K562 (cell line): ENCODE measurements at regions not wholly inside any gene's neighbourhood (a gene's known extent, or its start where the extent isn't known, plus 50 kb on each side); places are given as distances from the start of the nearest gene placed in this dataset.

Experiments
- ATAC-seq: fragments of 200-7000 bp; cut with Tn5 transposase; 3 replicates; pipeline ENCODE4 v1.9.1; 2020; ENCODE audit warnings: moderate library complexity
- BruUV-seq: library from RNA; stranded (reverse); fragments of 400-500 nt; replicated peaks from 2 replicates; lab custom pipeline; 2021; lab: Mats Ljungman, UMichigan
- CTCF ChIA-PET: fragments of 300-600 bp; formaldehyde crosslinking; extraction: SDS; loops from one replicate; lab custom pipeline; 2021; ENCODE audit warnings: low intra/inter-chr PET ratio; lab: Yijun Ruan, JAX
- POLR2A ChIA-PET: fragments of 300-600, 350-650 bp; sonication (Branson Sonifier 250); formaldehyde crosslinking; extraction: SDS; loops from one replicate; lab custom pipeline; 2021; ENCODE audit warnings: antibody characterized with exemption, inconsistent platforms; lab: Yijun Ruan, JAX
- DNase-seq, 4 experiments: peaks; one replicate each; pipeline versions ENCODE4 v3.0.0 to v3.0.0-alpha.2; 2011 to 2018; ENCODE audit warnings: low spot score in 3 of 4, mixed read lengths in 3 of 4; ENCODE audit errors: extremely low read depth in 1 of 4
- FAIRE-seq: peaks from 2 replicates; lab custom pipeline; 2011; peaks lifted over from hg19 to GRCh38; lab: Jason Lieb, UNC
- H2AFZ ChIP-seq: 2 replicates; pipeline ENCODE4 v1.6.0; 2011; ENCODE audit warnings: low read depth, low read length, control low read depth, inconsistent platforms
- H3K27ac ChIP-seq: fragments of 200-600 bp; 3 replicates; pipeline ENCODE4 v1.8.0; 2011; ENCODE audit warnings: low read depth, mild to moderate bottlenecking, control low read depth, inconsistent platforms, low read length, moderate library complexity, mixed read lengths; ENCODE audit errors: extremely low read depth
- H3K27me3 ChIP-seq, 2 experiments: fragments of 300-600 bp in 1 of 2; 2 replicates in 1 of 2; 3 replicates in 1 of 2; pipeline versions ENCODE4 v1.6.0 to v1.8.0; 2011; ENCODE audit warnings: inconsistent platforms in 2 of 2, low read length in 2 of 2, mild to moderate bottlenecking in 1 of 2, mixed read lengths in 1 of 2, moderate library complexity in 1 of 2; ENCODE audit not compliant: control insufficient read depth in 2 of 2, insufficient read depth in 2 of 2
- H3K36me3 ChIP-seq: fragments of 300-600 bp; 3 replicates; pipeline ENCODE4 v1.8.0; 2011; ENCODE audit warnings: mild to moderate bottlenecking, low read length, inconsistent platforms; ENCODE audit not compliant: control insufficient read depth, insufficient read depth
- H3K4me1 ChIP-seq, 2 experiments: fragments of 200-600 bp in 1 of 2; replicated peaks in 1 of 2; 2 replicates in 1 of 2; 3 replicates in 1 of 2; pipeline versions ENCODE4 v1.5.1 to v1.8.0; 2011; ENCODE audit warnings: inconsistent platforms in 2 of 2, low read length in 2 of 2, mild to moderate bottlenecking in 1 of 2, mixed read lengths in 1 of 2, moderate library complexity in 1 of 2; ENCODE audit not compliant: control insufficient read depth in 2 of 2, insufficient read depth in 2 of 2
- H3K4me2 ChIP-seq: 2 replicates; pipeline ENCODE4 v1.6.1; 2011; ENCODE audit warnings: low read length, control low read depth, inconsistent platforms, mixed read lengths; ENCODE audit not compliant: insufficient read depth
- H3K4me3 ChIP-seq: fragments of 200-600 bp; sonication (generic), shearing (Covaris generic); 2 replicates; pipeline ENCODE4 v1.5.1; 2016; ENCODE audit warnings: control low read depth, inconsistent platforms
- H3K79me2 ChIP-seq: fragments of 200-600 bp; 3 replicates; pipeline ENCODE4 v1.8.0; 2011; ENCODE audit warnings: low read length, inconsistent platforms; ENCODE audit not compliant: control insufficient read depth, insufficient read depth
- H3K9ac ChIP-seq, 2 experiments: 2 replicates each; pipeline versions ENCODE4 v1.6.0 to v1.6.1; 2011; ENCODE audit warnings: low read depth in 2 of 2, low read length in 2 of 2, control low read depth in 1 of 2, inconsistent platforms in 1 of 2, mild to moderate bottlenecking in 1 of 2, mixed read lengths in 1 of 2; ENCODE audit not compliant: insufficient read depth in 1 of 2
- H3K9me1 ChIP-seq: one replicate; pipeline ENCODE4 v1.6.0; 2011; ENCODE audit warnings: inconsistent platforms, mild to moderate bottlenecking, low read length, moderate library complexity; ENCODE audit not compliant: control insufficient read depth, insufficient read depth
- H3K9me3 ChIP-seq: replicated peaks from 2 replicates; pipeline ENCODE4 v1.5.1; 2011; ENCODE audit warnings: low read depth, low read length, inconsistent platforms; ENCODE audit not compliant: control insufficient read depth, insufficient read depth
- H4K20me1 ChIP-seq: replicated peaks from 2 replicates; pipeline ENCODE4 v1.6.1; 2011; ENCODE audit warnings: low read length, inconsistent platforms, mixed read lengths; ENCODE audit not compliant: control insufficient read depth, insufficient read depth
- CC2D1A ChIP-seq: fragments of 450-650 bp; IDR thresholded peaks from 2 replicates; pipeline ENCODE4 v1.6.1; 2017; ENCODE audit warnings: mild to moderate bottlenecking
- FOSL1 ChIP-seq: fragments of 200-800 bp; sonication (Bioruptor generic); conservative IDR thresholded peaks from 2 replicates; pipeline ENCODE4 v1.6.1; 2016; ENCODE audit warnings: missing genetic modification characterization, missing compliant biosample characterization
- KDM2B ChIP-seq: fragments of 250-450 bp; sonication (Bioruptor Pico); IDR thresholded peaks from 2 replicates; pipeline ENCODE4 v1.8.0; 2021; ENCODE audit warnings: mild to moderate bottlenecking, moderate library complexity
- STAT5B ChIP-seq: fragments of 250-450 bp; sonication (Bioruptor Pico); IDR thresholded peaks from 2 replicates; pipeline ENCODE4 v1.8.0; 2021; ENCODE audit warnings: mild to moderate bottlenecking, inconsistent platforms
- ZNF263 ChIP-seq: sonication (generic); formaldehyde crosslinking; IDR thresholded peaks from 2 replicates; pipeline ENCODE4 v1.8.0; 2022; ENCODE audit warnings: mild to moderate bottlenecking, missing genetic modification reagents, borderline replicate concordance
- ZNF830 ChIP-seq: fragments of 250-450 bp; sonication (Bioruptor Pico); IDR thresholded peaks from 2 replicates; pipeline ENCODE4 v1.5.0; 2021; ENCODE audit warnings: mild to moderate bottlenecking
- WGBS: fragments of 100-300 bp; shearing (Covaris generic); methylation state at CpG from one replicate; pipeline ENCODE4 v1.1.6; 2016; ENCODE audit warnings: low coverage, mixed read lengths; ENCODE audit not compliant: insufficient coverage; ENCODE audit errors: missing lambda C conversion rate; 5-methylcytosine and 5-hydroxymethylcytosine counted together
- in situ Hi-C: fragments of 300-500 bp; cut with MboI; formaldehyde crosslinking; loops from 4 replicates; pipeline ENCODE4 v1.15.0; 2018; ENCODE audit warnings: inconsistent platforms, mixed read lengths
- intact Hi-C: fragments of 100-400 bp; cut with micrococcal nuclease; formaldehyde crosslinking; loops from 2 replicates; pipeline ENCODE4 v1.14.2; 2022
- TF ChIP-seq, protein P1 (sequence below): sonication (generic); formaldehyde crosslinking; IDR thresholded peaks from 2 replicates; pipeline ENCODE4 v1.8.0; 2023; ENCODE audit warnings: mild to moderate bottlenecking, missing genetic modification reagents

- no TSS peak for BruUV-seq
- intact Hi-C loops (no loop called here), in situ Hi-C loops (no loop called here)
- Histone ChIP-seq H3K79me2 (no peaks in the 10 kb centered on the region), H3K9me3 (no peaks in the 10 kb centered on the region), H3K4me3 (no peak overlapping the region), H3K27me3 (peaks cover 0 to 8% of the 10 kb centered on the region in 2 experiments; a peak in 3 of 5 replicates), H3K4me1 (peaks cover 0 to 3% of the 10 kb centered on the region in 2 experiments; a peak in 1 of 5 replicates), H3K9ac (no peak overlapping the region), H3K4me2 (no peak overlapping the region), H3K27ac (no peak overlapping the region), H4K20me1 (no peaks in the 10 kb centered on the region), H3K9me1 (no peaks in the 10 kb centered on the region), H3K36me3 (no peaks in the 10 kb centered on the region), H2AFZ (no peak overlapping the region)
- TF ChIP-seq KDM2B (CRISPR knock-in tag): no peak
- no peak for TF ChIP-seq FOSL1 (tag)
- TF ChIP-seq STAT5B (CRISPR knock-in tag): no peak
- TF ChIP-seq, protein P1, sequence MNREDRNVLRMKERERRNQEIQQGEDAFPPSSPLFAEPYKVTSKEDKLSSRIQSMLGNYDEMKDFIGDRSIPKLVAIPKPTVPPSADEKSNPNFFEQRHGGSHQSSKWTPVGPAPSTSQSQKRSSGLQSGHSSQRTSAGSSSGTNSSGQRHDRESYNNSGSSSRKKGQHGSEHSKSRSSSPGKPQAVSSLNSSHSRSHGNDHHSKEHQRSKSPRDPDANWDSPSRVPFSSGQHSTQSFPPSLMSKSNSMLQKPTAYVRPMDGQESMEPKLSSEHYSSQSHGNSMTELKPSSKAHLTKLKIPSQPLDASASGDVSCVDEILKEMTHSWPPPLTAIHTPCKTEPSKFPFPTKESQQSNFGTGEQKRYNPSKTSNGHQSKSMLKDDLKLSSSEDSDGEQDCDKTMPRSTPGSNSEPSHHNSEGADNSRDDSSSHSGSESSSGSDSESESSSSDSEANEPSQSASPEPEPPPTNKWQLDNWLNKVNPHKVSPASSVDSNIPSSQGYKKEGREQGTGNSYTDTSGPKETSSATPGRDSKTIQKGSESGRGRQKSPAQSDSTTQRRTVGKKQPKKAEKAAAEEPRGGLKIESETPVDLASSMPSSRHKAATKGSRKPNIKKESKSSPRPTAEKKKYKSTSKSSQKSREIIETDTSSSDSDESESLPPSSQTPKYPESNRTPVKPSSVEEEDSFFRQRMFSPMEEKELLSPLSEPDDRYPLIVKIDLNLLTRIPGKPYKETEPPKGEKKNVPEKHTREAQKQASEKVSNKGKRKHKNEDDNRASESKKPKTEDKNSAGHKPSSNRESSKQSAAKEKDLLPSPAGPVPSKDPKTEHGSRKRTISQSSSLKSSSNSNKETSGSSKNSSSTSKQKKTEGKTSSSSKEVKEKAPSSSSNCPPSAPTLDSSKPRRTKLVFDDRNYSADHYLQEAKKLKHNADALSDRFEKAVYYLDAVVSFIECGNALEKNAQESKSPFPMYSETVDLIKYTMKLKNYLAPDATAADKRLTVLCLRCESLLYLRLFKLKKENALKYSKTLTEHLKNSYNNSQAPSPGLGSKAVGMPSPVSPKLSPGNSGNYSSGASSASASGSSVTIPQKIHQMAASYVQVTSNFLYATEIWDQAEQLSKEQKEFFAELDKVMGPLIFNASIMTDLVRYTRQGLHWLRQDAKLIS (CRISPR knock-in tag): no peak
- TF ChIP-seq ZNF830 (CRISPR knock-in tag): no peak
- no peak for TF ChIP-seq CC2D1A
- peak; percentile 76; the same call in 1 of the 2 replicates for TF ChIP-seq ZNF263
- FAIRE-seq: no peak
- no peak for DNase-seq
- CTCF ChIA-PET: no interaction called here
- POLR2A ChIA-PET: no interaction called here
- no peak for ATAC-seq
- 0% methylated on average over 1 of the region's 2 CpGs for WGBS
Measured at GRCh38 chr2:238549866-238550265, 123.1 kb downstream of the ASB1 start.
